Activated T-helper 2 cell treated with anti-CD3 and anti-CD28 coated beads, Interferon-gamma antibody, Interleukin-2, Interleukin-4, amounts not matched to agents 10 μg/mL and 5 μg/mL and 100 μg/mL, durations not matched to agents 14 hours and 24 hours and 36 hours (primary cell): ENCODE measurements at regions not wholly inside any gene's neighbourhood (a gene's known extent, or its start where the extent isn't known, plus 50 kb on each side); places are given as distances from the start of the nearest gene placed in this dataset.

Source experiments
- DNase-seq: peaks from one replicate; pipeline ENCODE4 v3.0.0; 2021; ENCODE audit warnings: low spot score
- H3K27ac Mint-ChIP-seq: one replicate; pipeline ENCODE4 v1.8.0; 2021; ENCODE audit warnings: mixed read lengths
- H3K27me3 Mint-ChIP-seq: one replicate; pipeline ENCODE4 v1.8.0; 2021; ENCODE audit warnings: low read depth, mixed read lengths
- H3K36me3 Mint-ChIP-seq: one replicate; pipeline ENCODE4 v1.8.0; 2021; ENCODE audit warnings: low read depth, mixed read lengths
- H3K4me1 Mint-ChIP-seq: one replicate; pipeline ENCODE4 v1.8.0; 2021; ENCODE audit warnings: low read depth, mixed read lengths
- H3K4me3 Mint-ChIP-seq: one replicate; pipeline ENCODE4 v1.8.0; 2021; ENCODE audit warnings: low read depth, mild to moderate bottlenecking, moderate library complexity, mixed read lengths
- H3K9me3 Mint-ChIP-seq: one replicate; pipeline ENCODE4 v1.8.0; 2021; ENCODE audit warnings: mixed read lengths
- intact Hi-C: fragments of 100-400 bp; cut with micrococcal nuclease; formaldehyde crosslinking; loops from one replicate; pipeline ENCODE4 v1.15.1; 2023

GRCh38 chr9:23587433-23587832 is 238.6 kb downstream of the ELAVL2 start:
- H3K9me3 Mint-ChIP-seq, result peaks cover 21% of the 10 kb centered on the region
- no peaks in the 10 kb centered on the region for H3K27me3 Mint-ChIP-seq
- H3K27ac Mint-ChIP-seq, result no peak overlapping the region
- DNase-seq, result no peak
- no peaks in the 10 kb centered on the region for H3K36me3 Mint-ChIP-seq
- no peak overlapping the region for H3K4me3 Mint-ChIP-seq
- no peaks in the 10 kb centered on the region for H3K4me1 Mint-ChIP-seq
- intact Hi-C loops, result no loop called here

GRCh38 chr9:23587903-23588302 is 238.1 kb downstream of the ELAVL2 start:
- no peaks in the 10 kb centered on the region for H3K36me3 Mint-ChIP-seq
- intact Hi-C loops, result no loop called here
- H3K27me3 Mint-ChIP-seq, result no peaks in the 10 kb centered on the region
- H3K4me3 Mint-ChIP-seq, result no peak overlapping the region
- no peaks in the 10 kb centered on the region for H3K4me1 Mint-ChIP-seq
- no peak overlapping the region for H3K27ac Mint-ChIP-seq
- H3K9me3 Mint-ChIP-seq, result peaks cover 19% of the 10 kb centered on the region
- no peak for DNase-seq

DNA sequence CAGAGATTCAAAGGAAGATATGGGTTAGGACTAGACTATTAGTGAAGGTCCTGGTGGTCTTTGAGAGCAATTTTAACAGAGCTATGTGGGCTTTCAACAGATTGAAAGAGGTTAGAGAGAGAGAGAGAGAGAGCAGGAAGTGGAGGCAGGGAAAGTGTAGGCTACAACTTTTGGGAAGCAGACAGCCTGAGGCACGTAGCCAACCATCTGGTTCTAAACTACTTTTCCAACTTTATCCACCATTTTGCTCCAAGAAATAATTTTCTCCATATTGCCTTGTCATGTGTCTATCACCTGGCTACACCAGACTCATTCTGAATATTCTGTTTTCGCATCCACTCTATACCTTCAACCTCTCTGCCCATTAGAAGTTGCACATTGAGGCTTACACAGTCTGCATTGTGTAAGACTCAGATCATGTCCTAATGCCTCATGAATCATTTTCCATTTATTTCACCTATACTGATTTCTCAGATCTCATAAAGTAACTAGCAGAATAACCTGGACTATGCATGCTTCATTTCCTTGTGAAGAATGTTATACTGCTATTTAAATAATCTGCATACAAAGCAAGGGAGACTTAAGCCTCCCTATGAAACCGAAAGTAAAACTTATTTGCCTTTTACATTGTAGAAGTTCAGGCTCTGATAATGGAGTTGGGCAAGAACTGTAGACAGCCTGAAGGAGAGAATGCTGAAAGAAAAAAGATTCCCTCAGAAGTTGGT is 235.6 kb downstream of the ELAVL2 start:
- intact Hi-C loops, result no loop called here
- Mint-ChIP-seq H3K9me3 (peaks cover 6% of the 10 kb centered on the region), H3K4me3 (no peak overlapping the region), H3K4me1 (no peaks in the 10 kb centered on the region), H3K27me3 (no peaks in the 10 kb centered on the region), H3K36me3 (no peaks in the 10 kb centered on the region), H3K27ac (no peak overlapping the region)
- no peak for DNase-seq

GRCh38 chr9:23594421-23594820 is 231.6 kb downstream of the ELAVL2 start:
- Mint-ChIP-seq H3K4me3 (no peak overlapping the region), H3K36me3 (no peaks in the 10 kb centered on the region), H3K4me1 (no peaks in the 10 kb centered on the region), H3K9me3 (peaks cover 13% of the 10 kb centered on the region), H3K27ac (no peak overlapping the region), H3K27me3 (no peaks in the 10 kb centered on the region)
- DNase-seq, result no peak
- intact Hi-C loops, result no loop called here

- Mint-ChIP-seq H3K27ac (no peak overlapping the region), H3K27me3 (no peaks in the 10 kb centered on the region), H3K4me3 (no peak overlapping the region), H3K36me3 (no peaks in the 10 kb centered on the region), H3K9me3 (peaks cover 7% of the 10 kb centered on the region), H3K4me1 (no peaks in the 10 kb centered on the region)
- intact Hi-C loops, result no loop called here
- DNase-seq, result no peak
These were observed 229.0 kb downstream of the ELAVL2 start for GRCh38 chr9:23596913-23597634.

GRCh38 chr9:23598994-23599393 is 227.0 kb downstream of the ELAVL2 start:
- Mint-ChIP-seq H3K9me3 (peaks cover 7% of the 10 kb centered on the region), H3K36me3 (no peaks in the 10 kb centered on the region), H3K4me1 (no peaks in the 10 kb centered on the region), H3K27ac (no peak overlapping the region), H3K4me3 (no peak overlapping the region), H3K27me3 (no peaks in the 10 kb centered on the region)
- intact Hi-C loops, result no loop called here
- no peak for DNase-seq

DNA sequence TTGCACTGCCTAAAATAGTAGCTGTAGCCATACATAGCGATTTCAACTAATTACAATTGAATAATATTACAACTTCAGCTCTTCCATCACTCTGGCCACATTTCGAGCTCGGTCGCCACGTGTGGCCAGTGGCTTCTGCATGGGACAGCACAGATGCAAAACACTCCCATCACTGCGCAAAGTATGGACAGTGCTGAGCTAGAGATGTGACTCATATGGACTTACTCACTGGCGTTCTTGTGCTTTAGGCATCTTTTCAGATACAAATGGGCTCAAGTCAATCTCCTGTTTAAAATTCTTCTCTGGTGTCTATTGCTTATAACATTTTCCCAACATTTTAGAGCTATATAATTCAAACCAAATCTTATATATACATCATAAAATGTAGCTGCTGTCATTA is 222.7 kb downstream of the ELAVL2 start:
- intact Hi-C loops, result no loop called here
- H3K9me3 Mint-ChIP-seq, result no peaks in the 10 kb centered on the region
- H3K36me3 Mint-ChIP-seq, result no peaks in the 10 kb centered on the region
- no peaks in the 10 kb centered on the region for H3K27me3 Mint-ChIP-seq
- H3K4me1 Mint-ChIP-seq, result no peaks in the 10 kb centered on the region
- H3K27ac Mint-ChIP-seq, result no peak overlapping the region
- no peak overlapping the region for H3K4me3 Mint-ChIP-seq
- DNase-seq, result no peak

DNA sequence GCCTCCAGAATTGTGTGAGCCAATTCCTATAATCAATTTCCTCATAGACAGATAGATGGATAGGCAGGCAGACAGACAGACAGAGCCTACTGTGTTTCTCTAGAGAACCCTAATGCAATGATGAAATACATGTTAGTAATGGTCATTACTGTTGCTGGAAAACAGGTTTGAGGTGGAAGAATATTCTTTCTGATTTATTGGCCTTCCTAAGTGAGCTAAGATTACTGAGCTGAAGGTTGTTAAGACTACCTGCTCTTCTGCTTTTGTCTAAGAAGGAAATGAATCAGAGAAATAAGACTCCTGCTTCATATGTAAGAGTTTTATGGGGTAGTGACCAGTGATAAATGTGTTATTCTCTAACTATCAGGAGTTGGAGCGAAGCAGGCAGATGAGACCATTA is 219.9 kb downstream of the ELAVL2 start:
- Mint-ChIP-seq H3K36me3 (no peaks in the 10 kb centered on the region), H3K4me1 (no peaks in the 10 kb centered on the region), H3K9me3 (no peaks in the 10 kb centered on the region), H3K27ac (no peak overlapping the region), H3K27me3 (no peaks in the 10 kb centered on the region), H3K4me3 (no peak overlapping the region)
- DNase-seq, result no peak
- intact Hi-C loops, result no loop called here

GRCh38 chr9:23608456-23608855 is 217.6 kb downstream of the ELAVL2 start:
- peaks cover 10% of the 10 kb centered on the region for H3K9me3 Mint-ChIP-seq
- H3K4me3 Mint-ChIP-seq, result no peak overlapping the region
- DNase-seq, result no peak
- no peaks in the 10 kb centered on the region for H3K36me3 Mint-ChIP-seq
- H3K27ac Mint-ChIP-seq, result no peak overlapping the region
- intact Hi-C loops, result no loop called here
- H3K27me3 Mint-ChIP-seq, result no peaks in the 10 kb centered on the region
- no peaks in the 10 kb centered on the region for H3K4me1 Mint-ChIP-seq

- no peaks in the 10 kb centered on the region for H3K36me3 Mint-ChIP-seq
- no peak for DNase-seq
- H3K4me1 Mint-ChIP-seq, result no peaks in the 10 kb centered on the region
- intact Hi-C loops, result no loop called here
- peaks cover 14% of the 10 kb centered on the region for H3K9me3 Mint-ChIP-seq
- no peak overlapping the region for H3K4me3 Mint-ChIP-seq
- H3K27ac Mint-ChIP-seq, result no peak overlapping the region
- no peaks in the 10 kb centered on the region for H3K27me3 Mint-ChIP-seq
These were observed 214.2 kb downstream of the ELAVL2 start for GRCh38 chr9:23611869-23612268.

- peaks cover 32% of the 10 kb centered on the region for H3K9me3 Mint-ChIP-seq
- no peaks in the 10 kb centered on the region for H3K4me1 Mint-ChIP-seq
- no peaks in the 10 kb centered on the region for H3K27me3 Mint-ChIP-seq
- DNase-seq, result no peak
- no peak overlapping the region for H3K4me3 Mint-ChIP-seq
- H3K27ac Mint-ChIP-seq, result no peak overlapping the region
- intact Hi-C loops, result no loop called here
- no peaks in the 10 kb centered on the region for H3K36me3 Mint-ChIP-seq
These were observed 210.5 kb downstream of the ELAVL2 start for GRCh38 chr9:23615569-23615968.

GRCh38 chr9:23621188-23621587 is 204.9 kb downstream of the ELAVL2 start:
- Mint-ChIP-seq H3K4me3 (no peak overlapping the region), H3K4me1 (no peaks in the 10 kb centered on the region), H3K27me3 (no peaks in the 10 kb centered on the region), H3K36me3 (no peaks in the 10 kb centered on the region), H3K27ac (no peak overlapping the region), H3K9me3 (peaks cover 42% of the 10 kb centered on the region)
- DNase-seq, result no peak
- intact Hi-C loops, result no loop called here

- DNase-seq, result no peak
- peaks cover 40% of the 10 kb centered on the region for H3K9me3 Mint-ChIP-seq
- H3K4me1 Mint-ChIP-seq, result no peaks in the 10 kb centered on the region
- H3K4me3 Mint-ChIP-seq, result no peak overlapping the region
- intact Hi-C loops, result no loop called here
- no peaks in the 10 kb centered on the region for H3K36me3 Mint-ChIP-seq
- H3K27ac Mint-ChIP-seq, result no peak overlapping the region
- no peaks in the 10 kb centered on the region for H3K27me3 Mint-ChIP-seq
These were observed 204.1 kb downstream of the ELAVL2 start for GRCh38 chr9:23621924-23622323.
